ENCODE measurements at regions not wholly inside any gene's neighbourhood (a gene's known extent, or its start where the extent isn't known, plus 50 kb on each side); places are given as distances from the start of the nearest gene placed in this dataset.
"Not testable (repeated sequence)": the region's sequence is repeated elsewhere in the genome, so short reads cannot be mapped to it uniquely, and the experiment has no call there.

GRCh38 chr5:72651109-72651508 lies 143.9 kb upstream of the ZNF366 start:
- no peak for ATAC-seq

DNA sequence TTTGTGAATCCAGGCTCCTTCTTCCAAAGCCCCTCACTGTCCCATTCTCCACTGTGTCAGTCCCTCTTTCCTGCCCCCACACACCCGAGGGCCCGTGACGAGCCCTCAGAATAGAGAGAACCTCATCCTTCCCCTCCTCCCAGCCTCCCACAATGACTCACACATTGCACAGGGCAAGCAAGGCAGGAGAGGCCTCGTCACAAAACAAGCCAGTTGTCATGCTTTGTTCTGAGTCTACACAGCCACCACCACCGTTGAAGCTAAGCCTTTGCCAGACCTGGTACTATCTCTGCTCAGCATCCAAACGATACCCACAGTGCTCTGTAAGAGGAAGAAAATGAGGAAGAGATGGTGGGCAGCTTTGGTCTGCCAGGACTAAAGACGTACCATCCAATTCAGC lies 142.2 kb upstream of the ZNF366 start:
- no peak for ATAC-seq

DNA sequence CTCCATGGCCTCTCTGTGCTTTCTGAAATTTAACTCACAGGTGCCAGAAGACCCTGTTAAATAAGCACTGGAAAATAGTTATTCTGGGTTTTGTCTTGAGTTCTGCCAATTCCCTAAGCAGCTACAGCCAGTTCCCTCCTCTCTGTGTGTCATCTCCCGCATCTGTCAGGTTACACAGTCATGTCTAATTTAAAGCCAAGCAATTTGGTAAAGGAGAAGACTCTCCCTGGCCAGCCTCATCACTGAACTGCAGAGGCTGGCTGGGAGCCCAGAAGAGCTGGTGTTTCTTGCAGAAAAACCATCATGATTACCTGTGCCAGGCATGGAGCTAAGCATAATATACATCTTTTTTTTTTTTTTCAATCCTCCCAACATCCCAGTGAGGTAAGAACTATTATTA lies 141.3 kb upstream of the ZNF366 start:
- ATAC-seq, result no peak

- no peak for ATAC-seq
Measured at GRCh38 chr5:72647806-72648205, 140.6 kb upstream of the ZNF366 start.

- no peak for ATAC-seq
Measured at GRCh38 chr5:72646246-72646866, 139.1 kb upstream of the ZNF366 start.

DNA sequence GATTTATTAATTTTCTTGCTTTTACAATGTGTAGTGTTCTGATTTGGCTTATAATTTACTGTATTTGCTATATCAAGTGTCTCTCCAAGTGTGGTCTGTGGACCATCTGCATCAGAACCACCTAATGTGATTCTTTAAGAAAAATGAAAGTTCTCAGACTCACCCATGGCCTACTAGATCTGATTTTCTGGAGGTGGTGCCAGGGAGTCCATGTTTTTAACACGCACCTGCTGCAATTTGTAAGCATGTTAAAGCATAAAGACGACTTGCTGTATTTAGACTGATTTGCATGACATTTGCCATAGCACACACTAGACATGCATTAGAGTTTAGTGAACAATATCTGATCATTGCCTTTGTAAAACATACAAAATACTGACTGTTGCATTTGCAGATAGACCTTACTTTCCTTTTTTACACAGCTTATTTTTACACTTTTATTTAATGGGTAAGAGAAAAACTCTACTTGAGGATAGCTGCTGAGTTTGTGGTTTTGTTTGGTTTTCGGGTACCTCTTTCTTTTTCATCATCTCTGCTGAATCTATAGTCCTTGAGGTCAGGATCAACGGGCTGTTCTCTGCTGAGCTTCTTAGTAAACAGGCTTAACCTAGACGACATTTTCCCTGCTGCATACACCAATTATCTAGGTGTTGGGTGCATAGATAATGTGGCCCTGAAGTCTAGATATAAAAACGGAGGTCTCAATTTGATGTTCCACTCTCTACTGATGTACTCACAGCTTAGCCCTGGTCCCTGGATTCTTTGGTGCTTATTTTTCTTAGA lies 138.0 kb upstream of the ZNF366 start:
- ATAC-seq, result no peak

- ATAC-seq, result no peak
Measured at GRCh38 chr5:72644296-72644695, 137.1 kb upstream of the ZNF366 start.

- ATAC-seq, result no peak
Measured at GRCh38 chr5:72641164-72641563, 134.0 kb upstream of the ZNF366 start.

DNA sequence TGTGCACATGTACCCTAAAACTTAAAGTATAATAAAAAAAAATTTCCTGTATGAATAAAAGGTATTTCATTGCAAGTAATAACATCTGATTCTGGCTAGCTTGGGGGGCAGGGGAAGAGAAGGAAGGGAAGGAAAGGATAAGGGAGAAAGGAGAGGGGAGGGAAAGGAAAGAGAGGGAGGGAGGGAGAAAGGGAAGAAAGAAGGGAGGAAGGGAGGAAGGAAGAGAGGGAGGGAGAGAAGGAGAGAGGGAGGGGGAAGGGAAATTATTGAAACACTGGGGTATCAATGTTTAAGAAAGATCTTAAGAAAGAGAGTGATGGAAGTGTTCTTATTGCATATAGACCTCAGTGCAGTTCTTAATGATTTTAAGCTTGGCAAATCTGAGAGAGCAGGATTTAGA lies 129.8 kb upstream of the ZNF366 start:
- ATAC-seq, result no peak

DNA sequence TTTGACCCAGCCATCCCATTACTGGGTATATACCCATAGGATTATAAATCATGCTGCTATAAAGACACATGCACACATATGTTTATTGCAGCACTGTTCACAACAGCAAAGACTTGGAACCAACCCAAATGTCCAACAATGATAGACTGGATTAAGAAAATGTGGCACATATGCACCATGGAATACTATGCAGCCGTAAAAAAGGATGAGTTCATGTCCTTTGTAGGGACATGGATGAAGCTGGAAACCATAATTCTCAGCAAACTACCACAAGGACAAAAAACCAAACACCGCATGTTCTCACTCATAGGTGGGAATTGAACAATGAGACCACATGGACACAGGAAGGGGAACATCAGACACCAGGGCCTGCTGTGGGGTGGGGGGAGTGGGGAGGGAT lies 129.4 kb upstream of the ZNF366 start:
- ATAC-seq, result not testable (repeated sequence)

DNA sequence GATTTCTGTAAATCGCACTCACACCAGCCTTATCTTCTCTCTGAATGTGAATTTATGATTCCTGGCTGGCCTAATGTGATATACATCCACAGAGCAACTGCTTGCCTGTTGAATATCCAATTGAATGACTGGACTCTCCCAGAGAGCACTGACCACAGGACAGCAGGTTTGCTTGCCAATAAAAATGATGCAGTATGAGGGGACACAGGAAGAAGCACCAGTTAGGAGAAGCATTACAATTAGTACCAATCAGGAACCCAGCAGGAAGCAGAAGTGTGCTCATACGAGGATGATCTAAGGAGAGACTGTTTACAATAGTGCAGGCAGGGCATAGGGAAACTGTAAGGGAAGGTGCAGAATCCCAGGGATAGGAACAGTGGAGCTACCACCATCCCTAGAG lies 127.2 kb upstream of the ZNF366 start:
- ATAC-seq, result no peak

DNA sequence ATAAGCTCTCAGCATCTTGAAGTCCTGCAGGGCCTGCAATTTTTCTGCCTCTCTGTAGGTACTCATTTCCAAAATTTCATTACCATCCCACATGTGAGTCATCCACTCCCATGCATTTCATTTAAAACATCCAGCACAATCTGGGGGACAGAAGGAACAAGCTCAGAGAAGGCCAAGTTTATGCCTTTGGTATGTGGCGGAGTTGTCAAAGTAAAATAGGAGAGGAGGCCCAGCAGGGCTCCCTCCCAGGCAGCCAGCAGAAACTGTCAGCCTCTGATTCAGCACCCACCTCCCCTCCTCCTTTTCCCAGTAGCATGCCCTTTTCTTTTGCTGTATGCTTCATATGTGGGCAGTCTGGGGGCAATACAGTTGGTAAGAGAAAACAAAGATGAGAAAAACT lies 126.4 kb upstream of the ZNF366 start:
- no peak for ATAC-seq

DNA sequence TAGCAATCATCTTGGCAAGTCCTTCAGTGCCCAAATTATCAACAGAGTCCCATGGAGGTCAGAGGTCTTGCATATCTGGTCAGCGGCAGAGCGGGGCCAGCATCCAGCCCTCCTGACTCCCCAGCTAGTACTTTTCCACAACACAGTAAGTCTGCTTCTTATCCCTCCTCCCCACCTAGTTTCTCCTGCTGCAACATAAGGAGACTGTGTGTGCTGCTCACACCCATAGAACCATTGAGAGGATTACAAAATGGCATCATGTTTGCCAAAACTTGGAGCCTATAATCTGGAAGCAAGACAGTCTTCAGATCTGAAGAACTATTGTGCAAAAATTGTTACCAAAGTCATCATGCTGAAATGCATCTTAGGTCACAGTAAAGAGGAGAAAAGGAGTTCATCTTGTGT lies 125.8 kb upstream of the ZNF366 start:
- no peak for ATAC-seq

GRCh38 chr5:72630721-72631120 lies 123.5 kb upstream of the ZNF366 start:
- ATAC-seq, result no peak

DNA sequence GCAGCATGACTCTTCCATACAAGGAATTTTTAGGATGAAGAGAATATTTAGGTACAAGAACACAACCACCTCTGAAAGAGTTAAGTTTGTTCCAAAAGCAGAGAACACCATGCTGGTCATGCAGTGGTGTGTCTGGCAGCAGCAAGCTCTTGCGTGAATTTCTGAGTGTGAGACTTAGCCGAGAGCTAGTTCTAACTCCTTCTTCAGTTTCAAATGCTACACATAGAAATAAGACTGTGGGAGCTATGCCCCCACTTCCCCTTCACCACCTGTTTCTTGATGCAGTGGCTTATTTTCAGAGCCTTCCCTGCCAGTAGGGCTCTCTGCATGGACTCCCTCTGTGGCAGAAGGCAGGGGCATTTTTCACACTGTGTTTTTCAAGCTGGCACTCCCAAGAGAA lies 122.9 kb upstream of the ZNF366 start:
- ATAC-seq, result no peak

DNA sequence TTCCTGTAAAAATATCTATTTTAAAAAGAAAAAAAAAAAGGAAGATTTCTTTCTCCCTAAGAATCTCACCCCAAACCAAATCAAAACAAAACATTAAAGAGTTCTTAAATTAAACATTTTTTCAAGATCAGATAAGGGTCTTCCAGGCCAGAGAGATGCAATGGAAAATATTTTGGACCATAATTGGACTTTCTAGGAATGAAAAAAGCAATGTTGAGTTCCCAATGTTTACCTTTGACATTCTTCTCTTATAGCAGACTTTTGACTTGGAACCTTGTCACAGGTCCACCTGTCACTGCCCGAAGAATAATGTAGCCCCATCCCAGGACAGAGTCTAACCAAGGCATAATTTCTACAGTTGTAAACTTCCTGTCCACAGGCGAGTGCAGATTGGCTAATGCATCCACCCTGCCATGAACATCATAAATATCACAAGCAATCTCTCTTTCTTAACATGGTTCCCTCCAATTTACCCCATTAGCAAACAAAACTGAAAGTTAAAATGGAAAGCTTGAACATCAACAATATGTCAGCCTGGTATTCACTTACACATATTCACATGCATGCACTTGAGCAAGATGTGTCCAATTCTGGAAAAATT lies 121.7 kb upstream of the ZNF366 start:
- ATAC-seq, result no peak

- ATAC-seq, result no peak
Measured at GRCh38 chr5:72625332-72625731, 118.1 kb upstream of the ZNF366 start.

DNA sequence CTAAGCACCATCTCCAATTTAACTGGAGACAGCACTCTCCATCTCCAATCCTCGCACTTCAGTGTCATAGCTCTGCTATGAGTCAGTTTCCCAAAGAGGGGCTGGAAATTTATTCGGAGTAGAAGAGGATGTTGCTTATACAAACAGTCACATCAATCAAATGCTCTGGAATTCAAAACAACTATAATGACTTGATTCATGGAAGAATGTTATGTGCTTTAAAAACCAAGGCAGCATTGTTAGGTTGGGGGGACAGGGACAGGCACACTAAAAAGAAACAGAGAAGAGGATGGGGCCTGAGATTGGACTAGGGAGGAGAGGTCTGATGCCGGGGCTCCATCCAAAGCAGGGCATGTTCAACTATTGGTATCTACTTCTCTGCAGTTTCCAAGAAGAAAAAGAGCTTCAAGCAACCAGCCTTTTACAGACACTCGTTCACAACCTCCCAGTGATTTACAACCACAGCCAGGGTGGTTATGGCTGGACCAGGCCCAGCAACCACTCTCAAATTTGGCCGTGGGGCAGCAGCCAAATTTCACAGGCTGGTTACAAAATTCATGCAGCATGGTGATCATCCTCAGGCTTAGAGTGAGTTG lies 117.5 kb upstream of the ZNF366 start:
- ATAC-seq, result no peak

- ATAC-seq, result no peak
Measured at GRCh38 chr5:72623936-72624335, 116.7 kb upstream of the ZNF366 start.

DNA sequence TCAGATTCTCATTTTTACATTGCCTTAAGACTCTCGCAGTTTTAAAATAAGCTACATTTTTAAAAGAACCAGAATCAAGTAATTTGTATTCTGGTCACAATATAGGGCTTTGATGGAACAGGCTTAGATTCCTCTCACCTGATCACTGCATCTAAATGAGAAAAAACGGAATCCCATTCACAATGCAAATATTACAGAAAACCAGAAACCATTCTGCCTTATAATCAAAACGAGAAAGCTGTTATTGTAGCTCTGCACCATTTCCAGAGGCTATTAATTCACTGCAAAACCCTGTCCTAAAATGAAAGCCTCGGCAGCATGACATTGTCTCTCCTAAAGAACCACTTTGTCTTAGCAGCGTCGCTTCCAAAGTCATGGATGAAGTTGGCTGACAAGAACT lies 116.1 kb upstream of the ZNF366 start:
- ATAC-seq, result no peak

DNA sequence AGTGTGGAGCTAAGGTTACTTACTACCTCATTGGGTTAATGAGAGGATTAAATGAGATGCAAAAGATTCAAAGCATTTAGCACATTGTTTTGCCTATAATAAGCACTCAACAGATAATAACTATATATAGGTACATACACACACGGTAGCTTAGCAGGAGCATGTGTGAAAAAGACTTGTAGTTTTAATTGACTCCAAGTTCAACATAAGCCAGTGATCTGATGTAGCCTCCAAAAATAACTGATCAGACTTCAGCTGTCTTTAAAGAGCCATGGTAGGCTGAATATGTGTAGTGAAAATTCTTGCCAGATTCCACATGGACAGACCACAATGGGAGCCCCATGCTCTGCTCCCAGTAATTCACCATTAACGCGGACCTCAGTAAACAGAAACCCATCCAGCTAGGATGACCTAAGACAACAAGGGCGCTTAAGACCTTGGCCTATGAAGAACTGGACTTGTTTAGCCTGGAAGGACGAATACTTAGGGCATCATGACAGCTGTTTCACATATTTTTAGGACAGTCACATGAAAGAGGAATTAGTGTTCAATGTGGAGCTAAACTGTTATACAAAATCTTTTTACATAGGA lies 115.1 kb upstream of the ZNF366 start:
- no peak for ATAC-seq

DNA sequence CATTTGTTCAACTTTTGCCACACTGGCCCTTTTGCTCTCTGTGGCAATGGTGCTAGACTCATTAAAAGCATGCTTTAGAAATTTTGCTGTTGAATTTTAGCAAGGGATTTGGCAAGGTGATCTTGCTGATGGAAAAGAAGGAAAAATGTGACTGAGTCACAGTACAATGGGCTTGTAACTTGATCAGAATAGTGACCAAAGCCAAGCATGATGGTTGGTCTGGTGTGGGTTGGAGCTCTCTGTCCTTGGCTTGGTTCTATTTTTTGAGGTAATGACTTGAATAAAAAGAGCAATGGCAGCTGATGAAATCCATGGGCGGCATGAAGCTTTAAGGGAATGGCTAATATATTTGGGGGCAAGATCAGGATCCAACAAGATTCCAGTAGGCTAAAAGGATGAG lies 114.4 kb upstream of the ZNF366 start:
- ATAC-seq, result no peak

GRCh38 chr5:72619677-72620076 lies 112.5 kb upstream of the ZNF366 start:
- no peak for ATAC-seq

- ATAC-seq, result no peak
Measured at GRCh38 chr5:72619251-72619650, 112.0 kb upstream of the ZNF366 start.

Data from activated CD4-positive, CD25-positive, alpha-beta regulatory T cell treated with anti-CD3 and anti-CD28 coated beads, Interleukin-2, amount 50 U/mL, for 24 hours (primary cell).